ENCODE measurements at regions not wholly inside any gene's neighbourhood (a gene's known extent, or its start where the extent isn't known, plus 50 kb on each side); places are given as distances from the start of the nearest gene placed in this dataset.

DNA sequence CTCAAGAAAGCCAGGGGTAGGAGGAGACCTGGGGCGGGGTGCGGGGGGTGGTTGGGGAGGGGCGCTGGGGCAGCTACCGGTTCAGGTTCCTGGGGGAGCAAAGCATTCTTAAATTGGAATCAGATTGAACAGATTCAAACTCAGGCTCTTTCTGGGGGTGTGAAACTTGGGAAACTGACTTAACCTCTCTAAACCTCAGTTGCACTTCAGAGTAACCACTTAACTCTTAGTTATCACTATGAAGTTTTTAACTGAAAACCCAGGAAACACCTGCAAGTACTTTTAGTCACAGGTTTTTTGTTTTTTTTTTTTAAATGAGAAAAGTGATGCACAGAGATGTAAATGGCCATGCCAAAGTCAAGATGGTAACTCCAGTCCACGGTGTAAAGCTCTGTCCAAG is 72.0 kb downstream of the RCN1 start:
- TF ChIP-seq, protein P1, sequence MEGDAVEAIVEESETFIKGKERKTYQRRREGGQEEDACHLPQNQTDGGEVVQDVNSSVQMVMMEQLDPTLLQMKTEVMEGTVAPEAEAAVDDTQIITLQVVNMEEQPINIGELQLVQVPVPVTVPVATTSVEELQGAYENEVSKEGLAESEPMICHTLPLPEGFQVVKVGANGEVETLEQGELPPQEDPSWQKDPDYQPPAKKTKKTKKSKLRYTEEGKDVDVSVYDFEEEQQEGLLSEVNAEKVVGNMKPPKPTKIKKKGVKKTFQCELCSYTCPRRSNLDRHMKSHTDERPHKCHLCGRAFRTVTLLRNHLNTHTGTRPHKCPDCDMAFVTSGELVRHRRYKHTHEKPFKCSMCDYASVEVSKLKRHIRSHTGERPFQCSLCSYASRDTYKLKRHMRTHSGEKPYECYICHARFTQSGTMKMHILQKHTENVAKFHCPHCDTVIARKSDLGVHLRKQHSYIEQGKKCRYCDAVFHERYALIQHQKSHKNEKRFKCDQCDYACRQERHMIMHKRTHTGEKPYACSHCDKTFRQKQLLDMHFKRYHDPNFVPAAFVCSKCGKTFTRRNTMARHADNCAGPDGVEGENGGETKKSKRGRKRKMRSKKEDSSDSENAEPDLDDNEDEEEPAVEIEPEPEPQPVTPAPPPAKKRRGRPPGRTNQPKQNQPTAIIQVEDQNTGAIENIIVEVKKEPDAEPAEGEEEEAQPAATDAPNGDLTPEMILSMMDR (IDR thresholded peaks at IDR 0.05), result no peak
- TF ChIP-seq ELF1 (IDR thresholded peaks at IDR 0.05) (no peak), EZH2phosphoT487 (IDR thresholded peaks at IDR 0.05; ENCODE audit: borderline replicate concordance, low read depth) (no peak), EP300 (IDR thresholded peaks at IDR 0.05; ENCODE audit: borderline replicate concordance in 1 of 2, low read depth in 1 of 2, low read length in 1 of 2) (no peak), YY1 (IDR thresholded peaks at IDR 0.05; ENCODE audit: low read depth) (no peak), FOXM1 (IDR thresholded peaks at IDR 0.05; ENCODE audit: low read depth) (no peak)
- TF ChIP-seq, protein P2, sequence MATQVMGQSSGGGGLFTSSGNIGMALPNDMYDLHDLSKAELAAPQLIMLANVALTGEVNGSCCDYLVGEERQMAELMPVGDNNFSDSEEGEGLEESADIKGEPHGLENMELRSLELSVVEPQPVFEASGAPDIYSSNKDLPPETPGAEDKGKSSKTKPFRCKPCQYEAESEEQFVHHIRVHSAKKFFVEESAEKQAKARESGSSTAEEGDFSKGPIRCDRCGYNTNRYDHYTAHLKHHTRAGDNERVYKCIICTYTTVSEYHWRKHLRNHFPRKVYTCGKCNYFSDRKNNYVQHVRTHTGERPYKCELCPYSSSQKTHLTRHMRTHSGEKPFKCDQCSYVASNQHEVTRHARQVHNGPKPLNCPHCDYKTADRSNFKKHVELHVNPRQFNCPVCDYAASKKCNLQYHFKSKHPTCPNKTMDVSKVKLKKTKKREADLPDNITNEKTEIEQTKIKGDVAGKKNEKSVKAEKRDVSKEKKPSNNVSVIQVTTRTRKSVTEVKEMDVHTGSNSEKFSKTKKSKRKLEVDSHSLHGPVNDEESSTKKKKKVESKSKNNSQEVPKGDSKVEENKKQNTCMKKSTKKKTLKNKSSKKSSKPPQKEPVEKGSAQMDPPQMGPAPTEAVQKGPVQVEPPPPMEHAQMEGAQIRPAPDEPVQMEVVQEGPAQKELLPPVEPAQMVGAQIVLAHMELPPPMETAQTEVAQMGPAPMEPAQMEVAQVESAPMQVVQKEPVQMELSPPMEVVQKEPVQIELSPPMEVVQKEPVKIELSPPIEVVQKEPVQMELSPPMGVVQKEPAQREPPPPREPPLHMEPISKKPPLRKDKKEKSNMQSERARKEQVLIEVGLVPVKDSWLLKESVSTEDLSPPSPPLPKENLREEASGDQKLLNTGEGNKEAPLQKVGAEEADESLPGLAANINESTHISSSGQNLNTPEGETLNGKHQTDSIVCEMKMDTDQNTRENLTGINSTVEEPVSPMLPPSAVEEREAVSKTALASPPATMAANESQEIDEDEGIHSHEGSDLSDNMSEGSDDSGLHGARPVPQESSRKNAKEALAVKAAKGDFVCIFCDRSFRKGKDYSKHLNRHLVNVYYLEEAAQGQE (IDR thresholded peaks at IDR 0.05; ENCODE audit: low read depth, low read length), result no peak
- TF ChIP-seq, protein P3, sequence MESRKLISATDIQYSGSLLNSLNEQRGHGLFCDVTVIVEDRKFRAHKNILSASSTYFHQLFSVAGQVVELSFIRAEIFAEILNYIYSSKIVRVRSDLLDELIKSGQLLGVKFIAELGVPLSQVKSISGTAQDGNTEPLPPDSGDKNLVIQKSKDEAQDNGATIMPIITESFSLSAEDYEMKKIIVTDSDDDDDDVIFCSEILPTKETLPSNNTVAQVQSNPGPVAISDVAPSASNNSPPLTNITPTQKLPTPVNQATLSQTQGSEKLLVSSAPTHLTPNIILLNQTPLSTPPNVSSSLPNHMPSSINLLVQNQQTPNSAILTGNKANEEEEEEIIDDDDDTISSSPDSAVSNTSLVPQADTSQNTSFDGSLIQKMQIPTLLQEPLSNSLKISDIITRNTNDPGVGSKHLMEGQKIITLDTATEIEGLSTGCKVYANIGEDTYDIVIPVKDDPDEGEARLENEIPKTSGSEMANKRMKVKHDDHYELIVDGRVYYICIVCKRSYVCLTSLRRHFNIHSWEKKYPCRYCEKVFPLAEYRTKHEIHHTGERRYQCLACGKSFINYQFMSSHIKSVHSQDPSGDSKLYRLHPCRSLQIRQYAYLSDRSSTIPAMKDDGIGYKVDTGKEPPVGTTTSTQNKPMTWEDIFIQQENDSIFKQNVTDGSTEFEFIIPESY (IDR thresholded peaks at IDR 0.05; ENCODE audit: borderline replicate concordance, low read depth), result no peak
